C4-2B (cell line): ENCODE measurements at regions not wholly inside any gene's neighbourhood (a gene's known extent, or its start where the extent isn't known, plus 50 kb on each side); places are given as distances from the start of the nearest gene placed in this dataset.

Experiments
- ZFX ChIP-seq: fragments of 450-650 bp; IDR thresholded peaks from 2 replicates; pipeline ENCODE4 v1.6.1; 2017
- TF ChIP-seq, protein P1 (sequence below): fragments of 450-650 bp; conservative IDR thresholded peaks from 2 replicates; pipeline ENCODE4 v1.5.1; 2017; ENCODE audit warnings: mild to moderate bottlenecking

DNA sequence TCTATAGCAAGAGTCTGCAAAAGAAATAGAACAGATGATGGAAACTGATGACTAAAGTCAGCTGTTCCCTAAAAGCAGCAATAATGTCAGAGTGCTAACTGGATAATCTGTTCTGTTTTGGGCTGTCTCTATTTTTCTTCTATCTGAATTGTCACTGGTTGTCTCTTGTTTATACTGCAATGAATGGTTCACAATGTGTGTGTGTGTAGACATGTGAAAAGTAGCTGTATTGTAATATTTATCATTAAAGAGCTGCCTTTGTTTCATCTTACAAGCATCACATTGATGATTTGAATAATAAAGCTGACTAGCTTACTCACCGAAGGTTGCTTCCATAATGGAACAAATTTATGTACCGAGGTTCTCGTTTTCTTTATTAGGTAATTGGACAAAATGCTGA is 456.0 kb upstream of the ZEB2 start:
- TF ChIP-seq, protein P1, sequence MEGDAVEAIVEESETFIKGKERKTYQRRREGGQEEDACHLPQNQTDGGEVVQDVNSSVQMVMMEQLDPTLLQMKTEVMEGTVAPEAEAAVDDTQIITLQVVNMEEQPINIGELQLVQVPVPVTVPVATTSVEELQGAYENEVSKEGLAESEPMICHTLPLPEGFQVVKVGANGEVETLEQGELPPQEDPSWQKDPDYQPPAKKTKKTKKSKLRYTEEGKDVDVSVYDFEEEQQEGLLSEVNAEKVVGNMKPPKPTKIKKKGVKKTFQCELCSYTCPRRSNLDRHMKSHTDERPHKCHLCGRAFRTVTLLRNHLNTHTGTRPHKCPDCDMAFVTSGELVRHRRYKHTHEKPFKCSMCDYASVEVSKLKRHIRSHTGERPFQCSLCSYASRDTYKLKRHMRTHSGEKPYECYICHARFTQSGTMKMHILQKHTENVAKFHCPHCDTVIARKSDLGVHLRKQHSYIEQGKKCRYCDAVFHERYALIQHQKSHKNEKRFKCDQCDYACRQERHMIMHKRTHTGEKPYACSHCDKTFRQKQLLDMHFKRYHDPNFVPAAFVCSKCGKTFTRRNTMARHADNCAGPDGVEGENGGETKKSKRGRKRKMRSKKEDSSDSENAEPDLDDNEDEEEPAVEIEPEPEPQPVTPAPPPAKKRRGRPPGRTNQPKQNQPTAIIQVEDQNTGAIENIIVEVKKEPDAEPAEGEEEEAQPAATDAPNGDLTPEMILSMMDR = no peak
- no peak for TF ChIP-seq ZFX
